B cell (primary cell): ENCODE measurements at regions not wholly inside any gene's neighbourhood (a gene's known extent, or its start where the extent isn't known, plus 50 kb on each side); places are given as distances from the start of the nearest gene placed in this dataset.

Experiments used
- ATAC-seq: fragments of 200-7000 bp; cut with Tn5 transposase; one replicate; pipeline ENCODE4 v1.10.0; 2021; ENCODE audit warnings: low read depth, mild to moderate bottlenecking, moderate number of reproducible peaks, moderate library complexity
- CTCF ChIA-PET: fragments of 350-600 bp; sonication (Branson Sonifier 250); formaldehyde crosslinking; loops from one replicate; lab custom pipeline; 2021; ENCODE audit warnings: antibody characterized with exemption, inconsistent platforms; lab: Charles Lee
- POLR2A ChIA-PET: fragments of 350-600 bp; sonication (Branson Sonifier 250); formaldehyde crosslinking; loops from one replicate; lab custom pipeline; 2021; ENCODE audit warnings: antibody characterized with exemption; lab: Charles Lee
- DNase-seq: peaks from one replicate; pipeline ENCODE4 v3.0.0; 2013
- H2AFZ ChIP-seq: 2 replicates; pipeline ENCODE4 v1.6.1; 2012; ENCODE audit warnings: mild to moderate bottlenecking, low read depth, low read length; ENCODE audit not compliant: insufficient read depth, poor library complexity, severe bottlenecking
- H3K27ac ChIP-seq, 2 donors: 1 replicate in 1 of 2; 2 replicates in 1 of 2; pipeline ENCODE4 v1.5.1; 2012 to 2013; ENCODE audit warnings: low read length in 2 of 2, mild to moderate bottlenecking in 2 of 2, moderate library complexity in 1 of 2
- H3K27me3 ChIP-seq, 4 experiments: fragments of 200-600 bp in 1 of 4; sonication (generic) in 1 of 4; replicated peaks in 1 of 4; 1 replicate in 2 of 4; 2 replicates in 2 of 4; pipeline versions ENCODE4 v1.6.1 to v1.7.0; 2013 to 2016; ENCODE audit warnings: low read length in 3 of 4, mild to moderate bottlenecking in 2 of 4, mixed read lengths in 1 of 4, moderate library complexity in 1 of 4; ENCODE audit not compliant: insufficient read depth in 4 of 4, control insufficient read depth in 3 of 4; ENCODE audit errors: control extremely low read depth in 1 of 4
- H3K36me3 ChIP-seq, 2 experiments: replicated peaks in 1 of 2; 1 replicate in 1 of 2; 2 replicates in 1 of 2; pipeline versions ENCODE4 v1.6.1 to v1.7.1; 2013; ENCODE audit warnings: low read length in 1 of 2; ENCODE audit not compliant: insufficient read depth in 2 of 2, control insufficient read depth in 1 of 2; ENCODE audit errors: control extremely low read depth in 1 of 2, extremely low read depth in 1 of 2
- H3K4me1 ChIP-seq, 2 donors: fragments of 200-600 bp in 1 of 2; sonication (generic) in 1 of 2; 1 replicate in 1 of 2; 2 replicates in 1 of 2; pipeline versions ENCODE4 v1.5.1 to v1.6.1; 2013 to 2017; ENCODE audit warnings: low read length in 2 of 2; ENCODE audit not compliant: control insufficient read depth in 2 of 2, insufficient read depth in 2 of 2
- H3K4me2 ChIP-seq: replicated peaks from 2 replicates; pipeline ENCODE3; 2012; ENCODE audit warnings: mild to moderate bottlenecking, low read depth, low read length; ENCODE audit not compliant: poor library complexity, severe bottlenecking
- H3K4me3 ChIP-seq, 5 experiments: fragments of 200-600 bp in 1 of 5; sonication (generic) in 1 of 5; 1 replicate in 3 of 5; 2 replicates in 2 of 5; pipeline versions ENCODE4 v1.5.1 to v1.7.0; 2011 to 2016; ENCODE audit warnings: low read length in 4 of 5, mild to moderate bottlenecking in 4 of 5, low read depth in 2 of 5, control low read depth in 1 of 5, moderate library complexity in 1 of 5; ENCODE audit not compliant: insufficient read depth in 1 of 5; ENCODE audit errors: control extremely low read depth in 1 of 5, extremely low read depth in 1 of 5
- H3K79me2 ChIP-seq: fragments of 200-600 bp; sonication (generic); one replicate; pipeline ENCODE4 v1.6.0; 2016; ENCODE audit warnings: low read length; ENCODE audit not compliant: control insufficient read depth, insufficient read depth
- H3K9ac ChIP-seq: fragments of 200-600 bp; sonication (generic); 2 replicates; pipeline ENCODE4 v1.6.1; 2017; ENCODE audit warnings: mild to moderate bottlenecking, low read length, moderate library complexity
- H3K9me3 ChIP-seq, 3 donors: one replicate each; pipeline versions ENCODE4 v1.6.1 to v1.7.1; 2013; ENCODE audit warnings: low read length in 2 of 3; ENCODE audit not compliant: control insufficient read depth in 2 of 3, insufficient read depth in 1 of 3; ENCODE audit errors: control extremely low read depth in 1 of 3
- H4K20me1 ChIP-seq: 2 replicates; pipeline ENCODE4 v1.6.0; 2012; ENCODE audit warnings: mild to moderate bottlenecking, low read length; ENCODE audit not compliant: insufficient read depth, control insufficient read depth, poor library complexity, severe bottlenecking
- H3K27ac Mint-ChIP-seq: one replicate; pipeline ENCODE4 v1.8.0; 2021; ENCODE audit warnings: mixed read lengths
- H3K27me3 Mint-ChIP-seq: one replicate; pipeline ENCODE4 v1.8.0; 2021; ENCODE audit warnings: mixed read lengths
- H3K4me1 Mint-ChIP-seq: one replicate; pipeline ENCODE4 v1.8.0; 2021; ENCODE audit warnings: mixed read lengths
- H3K4me3 Mint-ChIP-seq: one replicate; pipeline ENCODE4 v1.8.0; 2021; ENCODE audit warnings: mixed read lengths
- H3K9me3 Mint-ChIP-seq: one replicate; pipeline ENCODE4 v1.8.0; 2022; ENCODE audit warnings: mixed read lengths; ENCODE audit not compliant: insufficient read depth
- EZH2 ChIP-seq: IDR thresholded peaks from 2 replicates; pipeline ENCODE4 v1.6.1; 2012; ENCODE audit warnings: borderline replicate concordance, low read depth, mild to moderate bottlenecking, moderate library complexity, low read length; ENCODE audit not compliant: insufficient read depth, poor library complexity, severe bottlenecking
- WGBS: methylation state at CpG from one replicate; pipeline ENCODE4 v1.1.5; 2013; ENCODE audit warnings: missing lambda C conversion rate; ENCODE audit not compliant: insufficient coverage; 5-methylcytosine and 5-hydroxymethylcytosine counted together
- intact Hi-C: fragments of 100-400 bp; cut with micrococcal nuclease; formaldehyde crosslinking; loops from one replicate; pipeline ENCODE4 v1.10.0; 2022
- TF ChIP-seq, protein P1 (sequence below): fragments of 200-600 bp; IDR thresholded peaks from one replicate; pipeline ENCODE4 v1.8.0; 2022; ENCODE audit warnings: antibody characterized with exemption, mild to moderate bottlenecking

DNA sequence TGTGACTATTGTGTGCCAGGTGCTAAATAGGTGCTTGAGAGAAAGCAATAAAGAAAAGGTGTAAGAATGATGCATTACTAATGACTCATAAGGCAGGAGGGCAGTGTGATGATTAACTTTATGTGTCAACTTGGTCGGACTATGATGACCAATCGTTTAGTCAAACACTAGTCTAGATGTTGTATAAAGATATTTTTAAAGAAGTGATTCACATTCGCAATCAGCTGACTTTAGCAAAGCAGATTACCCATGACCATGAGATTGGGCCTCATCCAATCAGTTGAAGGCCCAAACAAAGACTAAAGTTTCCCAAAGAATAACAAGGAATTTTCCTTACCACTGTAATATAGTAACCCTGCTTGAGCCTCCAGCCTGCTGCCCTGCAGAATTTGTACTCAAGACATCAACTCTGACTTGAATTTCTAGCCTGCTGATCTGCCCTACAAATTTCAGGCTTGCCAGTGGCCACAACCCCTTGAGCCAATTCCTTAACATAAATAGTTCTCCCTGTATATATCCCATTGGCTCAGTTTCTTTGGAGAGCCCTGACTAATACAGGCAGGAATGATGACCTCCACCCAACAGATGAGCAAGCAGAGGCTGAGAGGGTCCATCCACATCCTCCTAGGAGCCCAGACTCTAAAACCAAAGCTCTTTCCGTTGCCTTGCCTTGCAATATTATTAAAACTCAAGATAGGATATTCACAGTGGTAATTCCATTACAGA lies 132.6 kb downstream of the ACTR3 start:
- Histone ChIP-seq H3K4me3 (no peak overlapping the region), H3K36me3 (no peaks in the 10 kb centered on the region), H3K27ac (no peak overlapping the region), H3K27me3 (peaks cover 0 to 12% (median 0%) of the 10 kb centered on the region in 4 experiments), H4K20me1 (no peaks in the 10 kb centered on the region), H3K79me2 (no peaks in the 10 kb centered on the region), H3K4me2 (no peak overlapping the region), H2AFZ (no peak overlapping the region), H3K9me3 (peaks cover 0 to 12% (median 2%) of the 10 kb centered on the region in 3 donors), H3K4me1 (no peaks in the 10 kb centered on the region), H3K9ac (no peak overlapping the region)
- H3K27ac Mint-ChIP-seq, result no peak overlapping the region
- ChIA-PET CTCF (no interaction called here), POLR2A (no interaction called here)
- ATAC-seq, result no peak
- no peak overlapping the region for H3K4me3 Mint-ChIP-seq
- H3K4me1 Mint-ChIP-seq, result no peaks in the 10 kb centered on the region
- 94% methylated on average over 3 of the region's 4 CpGs for WGBS
- intact Hi-C loops, result no loop called here
- peaks cover 21% of the 10 kb centered on the region for H3K27me3 Mint-ChIP-seq
- DNase-seq, result no peak
- TF ChIP-seq, protein P1, sequence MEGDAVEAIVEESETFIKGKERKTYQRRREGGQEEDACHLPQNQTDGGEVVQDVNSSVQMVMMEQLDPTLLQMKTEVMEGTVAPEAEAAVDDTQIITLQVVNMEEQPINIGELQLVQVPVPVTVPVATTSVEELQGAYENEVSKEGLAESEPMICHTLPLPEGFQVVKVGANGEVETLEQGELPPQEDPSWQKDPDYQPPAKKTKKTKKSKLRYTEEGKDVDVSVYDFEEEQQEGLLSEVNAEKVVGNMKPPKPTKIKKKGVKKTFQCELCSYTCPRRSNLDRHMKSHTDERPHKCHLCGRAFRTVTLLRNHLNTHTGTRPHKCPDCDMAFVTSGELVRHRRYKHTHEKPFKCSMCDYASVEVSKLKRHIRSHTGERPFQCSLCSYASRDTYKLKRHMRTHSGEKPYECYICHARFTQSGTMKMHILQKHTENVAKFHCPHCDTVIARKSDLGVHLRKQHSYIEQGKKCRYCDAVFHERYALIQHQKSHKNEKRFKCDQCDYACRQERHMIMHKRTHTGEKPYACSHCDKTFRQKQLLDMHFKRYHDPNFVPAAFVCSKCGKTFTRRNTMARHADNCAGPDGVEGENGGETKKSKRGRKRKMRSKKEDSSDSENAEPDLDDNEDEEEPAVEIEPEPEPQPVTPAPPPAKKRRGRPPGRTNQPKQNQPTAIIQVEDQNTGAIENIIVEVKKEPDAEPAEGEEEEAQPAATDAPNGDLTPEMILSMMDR, result no peak
- no peak for TF ChIP-seq EZH2
- H3K9me3 Mint-ChIP-seq, result no peaks in the 10 kb centered on the region

DNA sequence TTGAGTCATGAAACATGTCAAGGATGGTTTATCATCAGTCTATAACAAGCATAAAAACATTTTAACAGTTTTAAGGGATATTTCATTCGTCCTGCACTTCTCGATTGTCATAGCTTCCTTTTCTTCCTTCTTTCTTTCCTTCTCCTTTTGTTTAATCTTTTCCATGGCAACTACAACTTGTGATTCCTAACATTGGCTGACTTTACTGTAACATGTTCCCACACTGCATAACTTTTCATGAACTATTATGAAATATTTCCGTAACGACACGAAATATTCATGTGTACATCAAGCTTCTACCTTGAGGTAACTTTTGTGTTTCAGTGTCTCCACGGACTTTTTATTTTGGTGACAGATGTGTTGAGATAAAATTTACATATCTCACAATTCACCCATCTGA lies 134.4 kb downstream of the ACTR3 start:
- POLR2A ChIA-PET, result no interaction called here
- no peaks in the 10 kb centered on the region for H4K20me1 ChIP-seq
- no peak overlapping the region for H3K9ac ChIP-seq
- no peak overlapping the region for H3K27ac Mint-ChIP-seq
- DNase-seq, result no peak
- WGBS, result 82% methylated on average over 2 of the region's 6 CpGs
- no peak overlapping the region for H3K27ac ChIP-seq
- H3K4me3 ChIP-seq, result no peak overlapping the region
- no peak overlapping the region for H2AFZ ChIP-seq
- intact Hi-C loops, result no loop called here
- H3K4me2 ChIP-seq, result no peak overlapping the region
- H3K9me3 Mint-ChIP-seq, result peaks cover 3% of the 10 kb centered on the region
- peaks cover 1 to 7% (median 6%) of the 10 kb centered on the region in 3 donors for H3K9me3 ChIP-seq
- H3K27me3 ChIP-seq, result peaks cover 0 to 12% (median 2%) of the 10 kb centered on the region in 4 experiments
- no peak for ATAC-seq
- TF ChIP-seq, protein P1, result no peak
- no peak for TF ChIP-seq EZH2
- H3K79me2 ChIP-seq, result no peaks in the 10 kb centered on the region
- H3K4me1 ChIP-seq, result no peaks in the 10 kb centered on the region
- no peak overlapping the region for H3K4me3 Mint-ChIP-seq
- CTCF ChIA-PET, result no interaction called here
- no peaks in the 10 kb centered on the region for H3K4me1 Mint-ChIP-seq
- peaks cover 23% of the 10 kb centered on the region for H3K27me3 Mint-ChIP-seq
- no peaks in the 10 kb centered on the region for H3K36me3 ChIP-seq
